ENCODE measurements at regions not wholly inside any gene's neighbourhood (a gene's known extent, or its start where the extent isn't known, plus 50 kb on each side); places are given as distances from the start of the nearest gene placed in this dataset.

- no peak for TF ChIP-seq YY1 (IDR thresholded peaks at IDR 0.05; ENCODE audit: extremely low read depth, insufficient replicate concordance, low read depth, low read length)
- TF ChIP-seq ZBTB33 (IDR thresholded peaks at IDR 0.05; ENCODE audit: extremely low read depth, insufficient replicate concordance, low read length), result no peak
- no peak for TF ChIP-seq CTCF (IDR thresholded peaks at IDR 0.05 in 2 of 3, conservative IDR thresholded peaks at IDR 0.05 in 1 of 3; ENCODE audit: borderline replicate concordance in 1 of 3, insufficient read depth in 1 of 3, low read depth in 2 of 3, low read length in 2 of 3)
- TF ChIP-seq POLR2A (IDR thresholded peaks at IDR 0.05; ENCODE audit: borderline replicate concordance, extremely low read depth, insufficient read depth, insufficient read length), result no peak
- no peak for TF ChIP-seq FOSL1 (IDR thresholded peaks at IDR 0.05; ENCODE audit: low read depth)
- TF ChIP-seq JUND (IDR thresholded peaks at IDR 0.05), result no peak
- no peak for TF ChIP-seq EZH2 (IDR thresholded peaks at IDR 0.05)
- TF ChIP-seq MAX (IDR thresholded peaks at IDR 0.05), result no peak
- TF ChIP-seq POLR2AphosphoS5 (IDR thresholded peaks at IDR 0.05; ENCODE audit: low read depth, low read length), result no peak
- TF ChIP-seq SIN3A (IDR thresholded peaks at IDR 0.05; ENCODE audit: low read depth), result no peak
- no peak for TF ChIP-seq CEBPB (IDR thresholded peaks at IDR 0.05; ENCODE audit: low read depth)
- TF ChIP-seq EZH2phosphoT487 (IDR thresholded peaks at IDR 0.05; ENCODE audit: borderline replicate concordance), result no peak
Measured at GRCh38 chr1:38210895-38211177, 164.2 kb upstream of the POU3F1 start.
